NCI-H128 (cell line): ENCODE measurements at regions not wholly inside any gene's neighbourhood (a gene's known extent, or its start where the extent isn't known, plus 50 kb on each side); places are given as distances from the start of the nearest gene placed in this dataset.
"Not testable (repeated sequence)": the region's sequence is repeated elsewhere in the genome, so short reads cannot be mapped to it uniquely, and the experiment has no call there.

ENCODE experiments used
- DNase-seq: peaks from one replicate; lab custom pipeline; 2025; ENCODE audit not compliant: unreplicated experiment; lab: John Stamatoyannopoulos, UW

GRCh38 chr5:103389357-103389756 is 130.8 kb downstream of the MACIR start:
- no peak for DNase-seq

- no peak for DNase-seq
Observed at GRCh38 chr5:103385722-103386121, 127.2 kb downstream of the MACIR start.

GRCh38 chr5:103377638-103378037 is 119.1 kb downstream of the MACIR start:
- not testable (repeated sequence) for DNase-seq

DNA sequence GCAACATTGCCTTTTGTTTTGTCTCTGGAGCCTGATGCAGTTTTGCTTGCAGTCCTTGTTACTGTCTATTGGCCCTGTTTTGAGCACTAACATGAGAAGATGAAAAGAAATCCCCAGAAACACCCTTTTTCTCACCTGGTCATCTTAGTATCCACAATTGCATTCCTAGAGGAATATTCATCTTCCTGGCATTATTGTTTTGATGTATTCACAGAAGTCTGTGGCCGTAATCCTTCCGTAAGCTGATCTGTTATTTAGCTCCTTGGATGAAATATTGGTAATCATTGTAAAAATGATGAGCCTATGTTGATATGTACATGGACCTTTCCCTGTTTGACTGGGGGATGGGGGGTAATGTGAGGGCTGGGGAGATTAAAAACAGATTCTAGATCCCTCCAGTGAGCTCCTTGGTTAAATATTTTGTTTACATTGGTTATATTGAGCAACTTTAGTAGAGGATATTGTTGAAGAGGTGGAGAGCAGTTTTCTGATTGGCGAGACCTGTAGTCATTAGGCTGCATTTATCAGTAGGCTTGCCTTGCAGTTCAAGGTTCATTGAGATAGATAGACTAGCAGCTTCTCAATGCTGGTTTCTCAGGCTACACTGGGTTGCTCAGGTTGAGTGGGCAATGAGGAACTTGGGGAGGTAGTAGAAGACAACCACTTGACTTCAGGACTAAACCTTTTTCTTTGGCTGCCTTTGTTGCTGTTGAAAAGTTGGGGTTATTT is 117.5 kb downstream of the MACIR start:
- DNase-seq: no peak

- DNase-seq: no peak
Observed at GRCh38 chr5:103375350-103375749, 116.8 kb downstream of the MACIR start.

- DNase-seq: no peak
Observed at GRCh38 chr5:103374473-103374963, 116.0 kb downstream of the MACIR start.

GRCh38 chr5:103373597-103374472 is 115.3 kb downstream of the MACIR start:
- DNase-seq: no peak

- DNase-seq: no peak
Observed at GRCh38 chr5:103371046-103371607, 112.6 kb downstream of the MACIR start.

DNA sequence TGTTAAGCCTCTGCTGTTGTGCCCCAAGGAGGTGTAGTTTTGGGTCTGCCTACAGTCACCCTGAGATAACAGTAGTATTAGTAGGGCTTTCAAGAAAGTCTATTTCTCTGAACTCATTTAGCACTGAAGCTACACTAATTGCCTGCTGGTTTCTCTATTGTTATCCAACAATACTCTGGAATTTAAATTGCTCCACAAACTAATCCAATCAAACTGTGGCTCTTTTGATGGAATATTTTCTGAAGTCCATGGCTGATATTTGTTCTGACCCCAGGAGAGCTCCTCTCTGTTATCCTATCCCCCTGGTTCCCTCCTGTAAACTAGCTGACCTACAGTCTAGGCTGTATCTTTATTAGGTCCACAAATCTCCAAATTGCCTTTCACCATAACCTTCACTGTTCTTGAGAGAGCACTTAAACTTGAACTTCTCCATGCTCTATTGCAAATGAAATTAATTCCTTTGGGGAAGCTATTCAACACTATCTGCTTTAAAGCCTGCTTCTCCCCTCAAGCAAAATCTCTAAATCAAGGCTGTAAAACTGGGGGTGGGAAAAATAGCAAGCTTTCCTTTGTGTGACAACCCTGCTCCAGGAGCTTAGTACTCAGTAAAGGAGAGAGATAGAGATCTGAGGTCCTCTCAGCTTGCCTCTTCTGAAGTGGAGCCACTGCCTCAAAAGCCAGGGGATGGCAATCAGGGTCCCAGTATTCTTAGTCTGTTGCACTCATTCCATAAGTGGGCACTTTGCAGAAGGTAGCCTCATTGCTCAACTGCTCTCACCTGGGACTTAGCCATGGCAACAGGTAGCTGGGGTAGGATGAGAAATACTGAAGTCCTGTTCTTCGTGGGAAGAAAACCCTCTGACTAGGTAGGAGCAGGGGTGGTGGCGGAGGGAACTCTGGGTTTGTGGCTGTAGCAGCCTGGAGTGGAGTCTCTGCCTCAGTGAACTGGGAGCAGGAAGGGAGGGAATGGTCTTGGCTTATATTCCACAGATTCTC is 110.9 kb downstream of the MACIR start:
- DNase-seq: peak; percentile 62

DNA sequence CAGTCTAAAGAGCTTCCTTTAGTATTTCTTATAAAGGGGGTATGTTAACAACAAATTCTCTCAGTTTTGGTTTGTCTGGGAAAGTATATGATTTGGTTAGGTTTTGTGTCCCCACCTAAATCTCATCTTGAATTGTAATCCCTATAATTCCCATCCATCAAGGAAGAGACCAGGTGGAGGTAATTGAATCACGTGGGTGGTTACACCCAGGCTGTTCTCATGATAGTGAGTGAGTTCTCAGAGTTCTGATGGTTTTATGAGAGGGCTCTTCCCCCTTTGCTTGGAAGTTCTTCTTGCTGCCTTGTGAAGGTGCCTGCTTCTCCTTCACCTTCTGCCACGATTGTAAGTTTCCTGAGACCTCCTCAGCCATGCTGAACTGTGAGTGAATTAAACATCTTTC is 109.1 kb downstream of the MACIR start:
- DNase-seq: no peak

GRCh38 chr5:103366918-103367549 is 108.5 kb downstream of the MACIR start:
- DNase-seq: no peak

GRCh38 chr5:103364074-103364473 is 105.5 kb downstream of the MACIR start:
- DNase-seq: no peak

GRCh38 chr5:103362211-103362610 is 103.6 kb downstream of the MACIR start:
- DNase-seq: no peak

GRCh38 chr5:103360475-103360874 is 101.9 kb downstream of the MACIR start:
- no peak for DNase-seq

DNA sequence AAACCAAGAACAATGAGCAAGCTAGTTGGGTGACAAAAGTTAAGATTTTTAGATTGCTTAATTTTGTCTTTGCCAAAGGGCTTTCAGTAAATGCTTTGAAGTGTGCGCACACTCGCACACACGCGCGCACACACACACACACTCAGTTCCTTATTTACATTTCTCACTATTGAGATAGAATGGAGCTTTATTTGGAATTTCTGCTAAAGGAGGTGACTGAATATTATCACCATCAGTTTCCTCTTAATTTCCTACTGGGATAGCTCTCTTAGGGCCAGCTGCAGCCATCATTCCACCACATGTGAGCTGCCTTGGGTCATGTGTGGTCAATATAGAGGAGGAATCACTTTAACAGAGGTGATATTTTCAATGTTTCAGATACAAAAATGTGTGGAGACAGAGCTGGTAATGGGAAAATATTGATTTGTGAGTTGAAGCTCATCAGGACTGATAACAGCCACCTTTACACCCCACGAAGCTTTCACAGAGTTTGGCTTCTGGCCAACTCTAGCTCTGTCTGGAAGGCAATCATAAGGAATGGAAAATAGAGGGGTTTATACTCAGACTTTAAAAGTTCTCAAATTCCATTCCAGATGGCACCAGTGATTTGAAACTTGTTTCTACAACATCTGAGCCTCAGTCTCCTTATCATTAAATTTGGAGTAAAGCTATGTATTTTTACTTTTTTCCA is 99.9 kb downstream of the MACIR start:
- DNase-seq: no peak

DNA sequence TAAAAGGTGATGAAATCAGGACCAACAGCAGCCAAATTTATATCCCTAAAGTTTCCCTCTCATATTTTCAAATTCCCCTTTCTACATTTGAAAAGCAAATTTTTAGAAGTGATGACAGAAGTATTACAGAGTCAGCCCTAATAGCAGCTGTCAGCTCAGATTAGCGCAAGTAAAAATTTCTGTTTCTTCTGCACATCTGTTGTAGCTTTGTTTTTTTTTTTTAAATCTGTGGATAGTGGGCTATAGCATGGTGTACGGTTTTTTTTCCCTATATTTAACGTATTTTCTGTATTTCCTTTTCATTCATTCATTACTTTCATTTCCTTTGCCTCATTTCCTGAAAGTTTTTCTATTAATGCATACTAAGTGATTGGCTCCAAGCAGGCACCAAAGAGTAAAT is 99.1 kb downstream of the MACIR start:
- DNase-seq: no peak

- no peak for DNase-seq
Observed at GRCh38 chr5:103356350-103357091, 98.0 kb downstream of the MACIR start.

GRCh38 chr5:103355579-103355978 is 97.0 kb downstream of the MACIR start:
- no peak for DNase-seq

DNA sequence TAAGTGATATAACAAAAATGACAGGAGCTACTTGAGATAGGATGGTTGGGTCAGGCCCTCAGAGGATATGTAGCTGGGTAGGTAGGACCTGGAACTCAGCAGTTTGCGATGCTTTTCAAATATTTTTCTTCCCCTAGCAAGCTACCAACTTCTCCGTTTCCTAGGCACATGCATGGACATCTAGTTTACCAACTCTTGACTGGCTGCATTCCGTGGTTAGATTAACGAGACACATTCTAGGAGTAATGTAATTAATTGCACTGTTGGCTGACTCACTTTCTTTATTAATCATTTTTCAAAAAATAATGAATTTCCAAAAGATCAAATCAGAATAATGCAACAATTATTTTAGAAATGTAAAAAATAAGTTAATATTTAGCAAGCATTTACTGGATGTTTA is 95.9 kb downstream of the MACIR start:
- no peak for DNase-seq
